ENCODE measurements at regions not wholly inside any gene's neighbourhood (a gene's known extent, or its start where the extent isn't known, plus 50 kb on each side); places are given as distances from the start of the nearest gene placed in this dataset.

- TF ChIP-seq CTCF (IDR thresholded peaks at IDR 0.05) (no peak), POLR2A (IDR thresholded peaks at IDR 0.05) (no peak)
Observed at GRCh38 chr1:245052258-245052657, 102.5 kb upstream of the KIF26B start.

Measured in adrenal gland (tissue), 5 donors.